ENCODE measurements at regions not wholly inside any gene's neighbourhood (a gene's known extent, or its start where the extent isn't known, plus 50 kb on each side); places are given as distances from the start of the nearest gene placed in this dataset.

GRCh38 chr14:51424561-51425251, 184.7 kb downstream of the TMX1 start:
- TF ChIP-seq EZH2phosphoT487 (conservative IDR thresholded peaks at IDR 0.05; ENCODE audit: low read length) (no peak), CTCF (IDR thresholded peaks at IDR 0.05; ENCODE audit: insufficient read depth, low read length, poor library complexity, severe bottlenecking) (no peak)
